Gastroesophageal sphincter (tissue), 4 donors: ENCODE measurements at regions not wholly inside any gene's neighbourhood (a gene's known extent, or its start where the extent isn't known, plus 50 kb on each side); places are given as distances from the start of the nearest gene placed in this dataset.

Experiments
- ATAC-seq: fragments of 150-250 bp; one replicate; pipeline ENCODE4 v1.9.1; 2016; ENCODE audit warnings: mild to moderate bottlenecking, moderate library complexity
- H3K27ac ChIP-seq, 4 donors: fragments of 200-600 bp; sonication (generic) in 3 of 4; 1 replicate in 3 of 4; 2 replicates in 1 of 4; pipeline ENCODE4 v1.5.1; 2016 to 2019
- H3K27me3 ChIP-seq: fragments of 200-600 bp; sonication (generic); one replicate; pipeline ENCODE4 v1.5.1; 2019
- H3K36me3 ChIP-seq, 2 donors: fragments of 200-600 bp; sonication (generic); one replicate each; pipeline ENCODE4 v1.5.1; 2019; ENCODE audit warnings: control low read depth in 1 of 2
- H3K4me1 ChIP-seq, 3 donors: fragments of 200-600 bp; sonication (generic); 1 replicate in 2 of 3; 2 replicates in 1 of 3; pipeline ENCODE4 v1.5.1; 2016 to 2019; ENCODE audit warnings: control low read depth in 2 of 3
- H3K4me3 ChIP-seq, 2 donors: fragments of 200-600 bp; sonication (generic); one replicate each; pipeline ENCODE4 v1.5.1; 2019; ENCODE audit warnings: mild to moderate bottlenecking in 1 of 2, moderate library complexity in 1 of 2
- H3K9me3 ChIP-seq, 3 donors: fragments of 200-600 bp; sonication (generic); one replicate each; pipeline ENCODE4 v1.5.1; 2017 to 2019; ENCODE audit warnings: control low read depth in 2 of 3
- EP300 ChIP-seq: sonication (generic); formaldehyde crosslinking; IDR thresholded peaks from one replicate; pipeline ENCODE4 v1.6.1; 2017; ENCODE audit warnings: antibody characterized with exemption, mild to moderate bottlenecking
- POLR2A ChIP-seq, 2 donors: fragments of 450-650 bp; IDR thresholded peaks; one replicate each; pipeline ENCODE4 v1.6.1; 2017; ENCODE audit warnings: antibody characterized with exemption in 2 of 2, mild to moderate bottlenecking in 2 of 2, moderate library complexity in 1 of 2
- POLR2AphosphoS5 ChIP-seq: sonication (generic); formaldehyde crosslinking; IDR thresholded peaks from one replicate; pipeline ENCODE4 v1.6.1; 2017; ENCODE audit warnings: antibody characterized with exemption
- WGBS, 2 donors: methylation state at CpG; one replicate each; pipeline ENCODE4 v1.1.5; 2018; ENCODE audit warnings: low coverage in 1 of 2; 5-methylcytosine and 5-hydroxymethylcytosine counted together
- TF ChIP-seq, protein P1 (sequence below), 4 experiments: fragments of 200-600 bp in 2 of 4; fragments of 450-650 bp in 2 of 4; sonication (generic) in 1 of 4; IDR thresholded peaks; one replicate each; pipeline ENCODE4 v1.5.1; 2017 to 2019; ENCODE audit warnings: antibody characterized with exemption in 4 of 4, mild to moderate bottlenecking in 2 of 4, moderate library complexity in 2 of 4

DNA sequence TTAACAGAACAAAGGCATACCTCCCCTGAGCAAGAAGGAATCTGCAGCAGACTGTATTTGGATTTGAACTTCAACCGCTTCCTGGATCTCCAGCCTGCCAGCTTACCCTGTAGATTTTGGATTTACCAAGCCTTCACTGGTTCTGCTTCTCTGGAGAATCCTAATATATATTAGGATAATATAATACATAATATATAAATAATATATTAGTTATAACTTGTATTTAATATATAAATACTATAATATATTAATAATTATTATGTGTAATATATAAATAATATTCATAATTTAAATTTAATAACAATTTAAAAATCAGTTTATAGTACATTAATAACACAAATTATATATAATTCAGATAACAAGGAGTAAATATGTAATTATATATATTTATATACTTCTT lies 121.4 kb downstream of the COX18 start:
- Histone ChIP-seq H3K27ac (no peak overlapping the region), H3K4me3 (no peak overlapping the region), H3K4me1 (no peaks in the 10 kb centered on the region), H3K36me3 (no peaks in the 10 kb centered on the region), H3K9me3 (no peaks in the 10 kb centered on the region), H3K27me3 (no peaks in the 10 kb centered on the region)
- WGBS, 2 donors: 88 to 100% methylated on average over 1 of the region's 1 CpG
- no peak for ATAC-seq
- TF ChIP-seq POLR2A (IDR thresholded peaks at IDR 0.05): no peak
- TF ChIP-seq EP300: no peak
- no peak for TF ChIP-seq POLR2AphosphoS5
- TF ChIP-seq, protein P1, sequence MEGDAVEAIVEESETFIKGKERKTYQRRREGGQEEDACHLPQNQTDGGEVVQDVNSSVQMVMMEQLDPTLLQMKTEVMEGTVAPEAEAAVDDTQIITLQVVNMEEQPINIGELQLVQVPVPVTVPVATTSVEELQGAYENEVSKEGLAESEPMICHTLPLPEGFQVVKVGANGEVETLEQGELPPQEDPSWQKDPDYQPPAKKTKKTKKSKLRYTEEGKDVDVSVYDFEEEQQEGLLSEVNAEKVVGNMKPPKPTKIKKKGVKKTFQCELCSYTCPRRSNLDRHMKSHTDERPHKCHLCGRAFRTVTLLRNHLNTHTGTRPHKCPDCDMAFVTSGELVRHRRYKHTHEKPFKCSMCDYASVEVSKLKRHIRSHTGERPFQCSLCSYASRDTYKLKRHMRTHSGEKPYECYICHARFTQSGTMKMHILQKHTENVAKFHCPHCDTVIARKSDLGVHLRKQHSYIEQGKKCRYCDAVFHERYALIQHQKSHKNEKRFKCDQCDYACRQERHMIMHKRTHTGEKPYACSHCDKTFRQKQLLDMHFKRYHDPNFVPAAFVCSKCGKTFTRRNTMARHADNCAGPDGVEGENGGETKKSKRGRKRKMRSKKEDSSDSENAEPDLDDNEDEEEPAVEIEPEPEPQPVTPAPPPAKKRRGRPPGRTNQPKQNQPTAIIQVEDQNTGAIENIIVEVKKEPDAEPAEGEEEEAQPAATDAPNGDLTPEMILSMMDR (IDR thresholded peaks at IDR 0.05): no peak

DNA sequence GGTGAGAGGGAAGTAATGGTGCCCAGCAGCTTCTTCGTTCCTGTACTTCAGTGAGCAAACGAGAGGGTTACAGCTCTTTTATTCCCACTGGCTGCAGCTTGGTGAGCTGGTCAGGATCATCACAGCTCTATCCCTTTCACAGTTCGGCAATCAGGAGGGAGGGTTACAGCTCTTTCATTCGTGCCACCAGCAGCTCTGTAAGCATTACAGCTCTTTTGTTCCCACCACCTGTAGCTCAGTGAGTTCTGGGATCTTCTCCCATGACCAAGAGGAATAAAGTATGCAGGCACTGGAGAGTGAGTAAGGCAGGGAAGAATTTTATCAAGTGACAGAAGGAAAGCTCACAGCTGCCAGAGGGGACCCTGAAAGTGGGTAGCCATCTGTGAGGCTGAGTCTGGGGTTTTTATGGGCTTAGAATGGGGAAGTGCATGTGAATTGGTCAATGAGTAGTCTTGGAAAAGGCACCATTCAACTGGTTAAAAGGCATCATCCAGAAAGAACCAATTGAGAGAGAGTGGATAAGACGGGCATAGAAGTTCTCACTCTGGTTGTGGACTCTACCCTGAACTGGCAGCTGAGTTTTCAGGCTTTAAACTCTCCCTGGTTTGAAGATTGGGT lies 123.7 kb downstream of the COX18 start:
- TF ChIP-seq, protein P1 (IDR thresholded peaks at IDR 0.05): no peak
- no peak for TF ChIP-seq POLR2AphosphoS5
- H3K4me1 ChIP-seq: no peaks in the 10 kb centered on the region
- H3K9me3 ChIP-seq: no peaks in the 10 kb centered on the region
- H3K27ac ChIP-seq: no peak overlapping the region
- no peak for ATAC-seq
- no peaks in the 10 kb centered on the region for H3K27me3 ChIP-seq
- WGBS, 2 donors: 74 to 89% methylated on average over 3 of the region's 5 CpGs
- no peaks in the 10 kb centered on the region for H3K36me3 ChIP-seq
- no peak overlapping the region for H3K4me3 ChIP-seq

DNA sequence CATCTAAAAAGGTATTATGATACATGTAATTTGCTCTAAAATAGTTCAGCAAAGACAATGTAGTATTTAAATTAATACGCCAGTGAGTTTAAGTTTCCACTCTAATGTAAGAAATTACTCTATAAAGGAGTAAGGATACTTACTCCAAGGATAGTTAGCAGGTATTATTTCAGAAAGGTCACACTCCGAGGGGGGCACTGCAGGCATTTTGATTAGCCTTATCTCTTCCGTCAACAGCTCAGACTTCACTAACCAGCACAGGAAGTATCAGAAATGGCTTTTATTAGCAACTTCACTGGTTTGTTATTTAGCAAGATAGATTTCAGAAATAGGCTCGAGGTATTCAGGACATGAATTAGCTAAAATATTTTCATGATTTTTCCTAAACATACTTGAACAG lies 127.0 kb downstream of the COX18 start:
- WGBS, 2 donors: 52 to 74% methylated on average over 4 of the region's 4 CpGs
- no peaks in the 10 kb centered on the region for H3K4me1 ChIP-seq
- ATAC-seq: no peak
- TF ChIP-seq EP300: no peak
- no peak for TF ChIP-seq POLR2A (IDR thresholded peaks at IDR 0.05)
- TF ChIP-seq POLR2AphosphoS5: no peak
- TF ChIP-seq, protein P1 (IDR thresholded peaks at IDR 0.05): no peak
- no peaks in the 10 kb centered on the region for H3K27me3 ChIP-seq
- no peaks in the 10 kb centered on the region for H3K9me3 ChIP-seq
- H3K27ac ChIP-seq: no peak overlapping the region
- no peaks in the 10 kb centered on the region for H3K36me3 ChIP-seq
- H3K4me3 ChIP-seq: no peak overlapping the region

DNA sequence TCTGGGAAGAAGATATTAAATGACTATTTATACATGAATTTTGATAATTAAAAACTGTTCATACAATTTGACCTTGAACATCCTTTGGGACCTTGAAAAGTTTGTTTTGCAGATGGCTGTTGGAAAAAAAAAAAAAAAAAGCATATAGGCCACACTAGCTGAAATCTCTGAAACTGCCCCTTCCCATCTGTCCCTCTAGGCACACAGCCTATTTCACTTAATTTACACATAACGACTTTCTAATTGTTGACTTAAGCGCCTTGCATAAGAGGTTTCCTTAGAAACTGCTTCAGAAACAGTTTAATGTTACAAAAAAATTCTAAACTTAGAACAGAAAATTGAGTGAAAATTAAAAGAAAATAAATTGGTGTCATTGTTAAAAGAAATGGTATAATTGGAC lies 131.0 kb downstream of the COX18 start:
- Histone ChIP-seq H3K4me1 (no peaks in the 10 kb centered on the region), H3K27me3 (no peaks in the 10 kb centered on the region), H3K27ac (no peak overlapping the region), H3K4me3 (no peak overlapping the region), H3K36me3 (no peaks in the 10 kb centered on the region), H3K9me3 (no peaks in the 10 kb centered on the region)
- TF ChIP-seq EP300 (no peak), POLR2A (IDR thresholded peaks at IDR 0.05) (no peak), POLR2AphosphoS5 (no peak)
- TF ChIP-seq, protein P1 (IDR thresholded peaks at IDR 0.05): no peak
- ATAC-seq: no peak
- 66 to 68% methylated on average over 2 of the region's 2 CpGs for WGBS, 2 donors

DNA sequence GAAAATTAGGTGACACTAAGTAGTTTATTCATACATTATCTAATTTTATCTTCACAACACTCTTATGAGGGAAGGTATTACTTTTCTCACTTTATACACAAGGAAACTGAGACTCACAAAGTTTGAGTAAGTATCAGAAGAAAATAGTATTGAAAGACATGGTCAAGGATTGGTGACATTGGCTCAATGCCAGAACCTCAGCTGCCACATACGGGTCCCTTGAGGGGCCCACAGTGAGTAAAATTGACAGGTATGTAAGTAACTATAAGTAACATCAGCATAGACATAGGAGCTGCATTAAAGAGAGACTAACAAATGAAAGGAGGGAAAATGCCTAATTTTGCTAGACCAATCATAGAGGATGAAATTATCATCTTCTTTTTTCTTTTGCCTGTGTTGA lies 134.1 kb downstream of the COX18 start:
- no peak for ATAC-seq
- Histone ChIP-seq H3K27ac (no peak overlapping the region), H3K27me3 (no peaks in the 10 kb centered on the region), H3K36me3 (no peaks in the 10 kb centered on the region), H3K4me3 (no peak overlapping the region), H3K4me1 (no peaks in the 10 kb centered on the region), H3K9me3 (no peaks in the 10 kb centered on the region)
- 23 to 38% methylated on average over 1 of the region's 1 CpG for WGBS, 2 donors
- TF ChIP-seq, protein P1 (IDR thresholded peaks at IDR 0.05): no peak
- no peak for TF ChIP-seq EP300
- TF ChIP-seq POLR2AphosphoS5: no peak
- no peak for TF ChIP-seq POLR2A (IDR thresholded peaks at IDR 0.05)
